HL-60 (cell line): ENCODE measurements at regions not wholly inside any gene's neighbourhood (a gene's known extent, or its start where the extent isn't known, plus 50 kb on each side); places are given as distances from the start of the nearest gene placed in this dataset.

Experiments
- DNase-seq, 2 experiments: peaks; one replicate each; pipeline ENCODE4 v3.0.0-alpha.2; 2010 to 2020; ENCODE audit warnings: low read depth in 1 of 2, low spot score in 1 of 2
- H3K27ac ChIP-seq: fragments of 250-450 bp; sonication (Bioruptor Pico); replicated peaks from 2 replicates; pipeline ENCODE4 v1.5.1; 2020; ENCODE audit warnings: mild to moderate bottlenecking, moderate library complexity
- H3K27me3 ChIP-seq: fragments of 250-450 bp; sonication (Bioruptor Pico); 2 replicates; pipeline ENCODE4 v1.5.1; 2021; ENCODE audit warnings: mild to moderate bottlenecking, moderate library complexity; ENCODE audit not compliant: insufficient read depth, poor library complexity, severe bottlenecking
- H3K4me3 ChIP-seq: replicated peaks from 2 replicates; pipeline ENCODE4 v1.5.1; 2011; ENCODE audit warnings: mild to moderate bottlenecking, control low read depth, low read length; ENCODE audit not compliant: insufficient read depth
- CTCF ChIP-seq: IDR thresholded peaks from one replicate; pipeline ENCODE4 v1.5.1; 2011; ENCODE audit warnings: low read length, control low read depth, inconsistent platforms; ENCODE audit not compliant: insufficient read depth
- GABPA ChIP-seq: IDR thresholded peaks from 2 replicates; pipeline ENCODE4 v1.6.1; 2012; ENCODE audit warnings: low read depth
- POLR2AphosphoS5 ChIP-seq: IDR thresholded peaks from 2 replicates; pipeline ENCODE4 v1.6.1; 2012; ENCODE audit warnings: low read depth
- REST ChIP-seq: IDR thresholded peaks from 2 replicates; pipeline ENCODE4 v1.6.1; 2012; ENCODE audit warnings: low read depth; ENCODE audit not compliant: insufficient replicate concordance
- SPI1 ChIP-seq: IDR thresholded peaks from 2 replicates; pipeline ENCODE4 v1.6.1; 2012; ENCODE audit warnings: low read depth, mild to moderate bottlenecking, borderline replicate concordance

DNA sequence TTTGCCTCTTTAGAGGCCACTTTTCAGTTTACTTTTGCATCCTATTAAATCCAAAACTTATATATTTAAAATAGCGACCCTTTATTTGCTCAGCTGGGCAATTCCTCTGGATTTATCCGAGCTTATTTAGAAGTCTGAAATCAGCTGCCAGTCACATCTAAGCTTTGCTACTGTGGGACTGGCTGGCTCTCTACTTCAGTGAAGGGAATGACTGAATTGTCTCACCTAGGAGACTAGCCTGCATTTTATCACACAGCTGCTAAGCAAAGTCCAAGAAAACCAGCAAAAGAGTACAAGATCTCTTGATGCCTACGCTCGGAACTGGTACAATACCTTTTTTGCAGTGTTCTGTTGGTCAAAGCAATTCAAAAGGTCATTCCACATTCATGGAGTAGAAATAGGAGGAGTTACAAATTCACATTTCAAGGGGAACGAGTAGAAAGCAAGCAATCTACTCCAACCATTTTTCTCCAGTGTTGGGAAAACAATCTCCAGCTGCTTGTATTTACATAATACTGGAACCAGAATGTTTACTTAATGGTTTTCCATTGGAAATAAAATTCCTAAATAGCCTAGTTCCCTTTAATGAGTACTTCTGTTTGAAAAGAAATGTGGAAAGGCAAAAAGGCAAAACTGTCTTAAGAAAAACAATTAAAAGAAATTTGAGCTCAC lies 160.2 kb downstream of the MAGEB5 start:
- Histone ChIP-seq H3K27ac (no peak overlapping the region), H3K4me3 (no peak overlapping the region), H3K27me3 (no peaks in the 10 kb centered on the region)
- no peak for DNase-seq
- TF ChIP-seq SPI1 (no peak), GABPA (no peak), POLR2AphosphoS5 (no peak), CTCF (no peak), REST (no peak)

GRCh38 chrX:26375346-26375745 lies 159.4 kb downstream of the MAGEB5 start:
- TF ChIP-seq SPI1 (no peak), REST (no peak), GABPA (no peak), CTCF (no peak), POLR2AphosphoS5 (no peak)
- H3K4me3 ChIP-seq, result no peak overlapping the region
- no peak for DNase-seq
- no peak overlapping the region for H3K27ac ChIP-seq
- no peaks in the 10 kb centered on the region for H3K27me3 ChIP-seq

DNA sequence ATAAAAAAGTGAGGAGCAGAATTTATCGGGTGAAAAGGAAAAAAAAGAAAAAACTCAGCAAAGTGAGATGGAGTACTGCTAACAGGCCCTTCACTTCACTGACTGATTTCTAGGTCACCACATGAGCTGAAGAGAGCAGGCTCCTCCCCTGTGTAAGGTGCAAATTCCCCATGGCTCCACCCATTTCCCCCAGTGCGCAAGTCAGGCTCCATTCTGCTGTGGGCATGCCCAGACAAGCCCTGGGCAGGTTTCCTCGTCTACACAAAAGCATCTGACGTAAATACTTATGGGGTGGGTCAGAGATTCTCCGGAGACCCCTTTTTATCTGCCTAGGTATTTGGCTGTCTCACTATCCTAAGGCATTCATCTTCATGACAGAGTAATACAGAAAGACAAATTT lies 157.9 kb downstream of the MAGEB5 start:
- Histone ChIP-seq H3K27ac (no peak overlapping the region), H3K4me3 (no peak overlapping the region), H3K27me3 (no peaks in the 10 kb centered on the region)
- no peak for DNase-seq
- TF ChIP-seq GABPA (no peak), REST (no peak), POLR2AphosphoS5 (no peak)
